PFSK-1 (cell line): ENCODE measurements at regions not wholly inside any gene's neighbourhood (a gene's known extent, or its start where the extent isn't known, plus 50 kb on each side); places are given as distances from the start of the nearest gene placed in this dataset.

ENCODE experiments used
- FOXP2 ChIP-seq: optimal IDR thresholded peaks from 2 replicates; pipeline ENCODE3; 2011; ENCODE audit warnings: borderline replicate concordance, control low read depth, inconsistent platforms; ENCODE audit not compliant: insufficient read depth; ENCODE audit errors: extremely low read length, extremely low read depth
- REST ChIP-seq, 2 experiments: IDR thresholded peaks; 2 replicates each; pipeline versions ENCODE4 v1.6.1 to v1.8.0; 2011 to 2012; ENCODE audit warnings: low read depth in 2 of 2, low read length in 2 of 2, control low read depth in 1 of 2, inconsistent platforms in 1 of 2, mild to moderate bottlenecking in 1 of 2, moderate library complexity in 1 of 2; ENCODE audit not compliant: insufficient read depth in 1 of 2
- TAF1 ChIP-seq: IDR thresholded peaks from 2 replicates; pipeline ENCODE4 v1.6.1; 2012; ENCODE audit warnings: low read length, control low read depth, borderline replicate concordance; ENCODE audit not compliant: insufficient read depth

GRCh38 chr2:14199040-14199439 is 433.5 kb upstream of the LRATD1 start:
- TF ChIP-seq FOXP2 (no peak), TAF1 (no peak), REST (IDR thresholded peaks at IDR 0.05; ENCODE audit: insufficient read depth in 1 of 2, low read depth in 2 of 2, low read length in 2 of 2) (no peak)
